ENCODE measurements at regions not wholly inside any gene's neighbourhood (a gene's known extent, or its start where the extent isn't known, plus 50 kb on each side); places are given as distances from the start of the nearest gene placed in this dataset.
"Not testable (repeated sequence)": the region's sequence is repeated elsewhere in the genome, so short reads cannot be mapped to it uniquely, and the experiment has no call there.

DNA sequence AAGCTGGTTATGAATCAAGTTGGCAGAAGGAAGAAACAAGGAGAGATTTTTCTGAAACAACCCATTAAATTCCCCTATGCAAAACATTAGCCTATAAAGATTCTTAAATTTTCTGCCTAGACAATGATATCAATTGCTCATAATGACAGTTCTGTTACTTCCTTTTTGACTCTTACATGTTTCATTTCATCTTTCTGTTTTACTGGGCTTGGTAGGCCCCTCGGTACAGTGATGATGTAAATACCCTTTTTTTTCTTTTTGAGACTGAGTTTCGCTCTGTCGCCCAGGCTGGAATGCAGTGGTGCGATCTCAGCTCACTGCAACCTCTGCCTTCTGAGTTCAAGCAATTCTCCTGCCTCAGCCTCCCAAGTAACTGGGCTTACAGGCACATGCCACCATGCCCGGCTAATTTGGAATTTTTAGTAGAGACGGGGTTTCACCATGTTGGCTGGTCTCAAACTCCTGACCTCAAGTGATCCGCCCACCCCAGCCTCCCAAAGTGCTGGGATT is 83.4 kb upstream of the C7orf33 start:
- FAIRE-seq; DNase-seq (ENCODE audit: low spot score in 2 of 2): not testable (repeated sequence)

DNA sequence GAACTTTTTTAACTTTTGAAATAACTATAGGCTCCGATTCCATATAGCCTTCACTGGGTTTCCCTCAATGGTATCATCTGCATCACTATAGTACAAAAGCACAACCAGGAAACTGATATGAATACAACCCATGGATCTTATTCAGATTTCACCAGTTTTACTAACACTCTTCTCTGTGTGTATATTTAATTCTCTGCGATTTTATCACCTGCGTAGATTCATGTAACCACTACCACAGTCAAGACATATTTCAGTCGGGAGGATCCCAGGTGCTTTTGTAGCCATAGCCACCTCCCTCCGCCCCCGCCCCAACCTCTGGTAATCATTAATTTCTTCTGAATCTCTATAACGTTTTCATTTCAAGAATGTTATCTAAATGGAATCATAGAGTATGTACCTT is 82.8 kb upstream of the C7orf33 start:
- FAIRE-seq (no peak), DNase-seq (ENCODE audit: low spot score in 2 of 2) (no peak)

DNA sequence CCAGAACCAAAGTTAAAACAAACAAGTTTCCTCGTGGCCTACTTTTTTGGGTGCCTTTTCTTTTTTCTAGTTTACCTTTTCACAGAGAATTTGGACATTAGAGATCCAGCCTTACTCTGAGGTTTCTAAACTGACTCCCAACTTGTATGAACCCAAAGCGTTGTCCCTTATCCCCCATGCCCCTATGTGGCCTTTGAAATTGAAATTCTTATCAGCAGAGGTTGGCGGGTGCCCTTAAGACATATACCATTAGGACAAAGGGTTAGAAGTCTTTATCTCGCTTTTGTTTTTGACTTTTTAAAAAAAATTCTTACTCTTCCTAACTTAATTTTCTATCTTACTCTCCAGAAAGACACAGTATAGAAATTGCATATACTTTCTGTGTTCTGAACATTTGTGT is 76.3 kb upstream of the C7orf33 start:
- DNase-seq (ENCODE audit: low spot score in 2 of 2) (no peak), FAIRE-seq (no peak)

DNA sequence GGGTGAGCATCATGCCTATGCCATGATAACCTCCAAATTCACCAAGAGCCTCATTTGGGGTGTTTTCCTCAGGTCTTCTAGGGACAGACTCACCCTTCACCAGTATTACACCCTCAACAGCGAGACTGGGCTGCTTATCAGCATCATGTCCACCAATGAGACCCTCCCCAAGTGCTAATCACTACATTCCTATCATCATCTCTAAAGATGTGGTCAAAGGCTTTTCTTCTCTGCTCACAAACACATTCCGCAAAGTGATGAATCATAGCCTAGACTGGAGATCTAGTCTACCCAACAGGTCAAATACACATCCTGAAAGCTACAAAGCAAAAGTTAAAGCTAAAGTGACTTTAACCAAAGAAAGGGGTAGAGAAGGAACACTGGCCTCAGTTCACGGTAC is 75.3 kb upstream of the C7orf33 start:
- FAIRE-seq (no peak), DNase-seq (ENCODE audit: low spot score in 2 of 2) (no peak)

DNA sequence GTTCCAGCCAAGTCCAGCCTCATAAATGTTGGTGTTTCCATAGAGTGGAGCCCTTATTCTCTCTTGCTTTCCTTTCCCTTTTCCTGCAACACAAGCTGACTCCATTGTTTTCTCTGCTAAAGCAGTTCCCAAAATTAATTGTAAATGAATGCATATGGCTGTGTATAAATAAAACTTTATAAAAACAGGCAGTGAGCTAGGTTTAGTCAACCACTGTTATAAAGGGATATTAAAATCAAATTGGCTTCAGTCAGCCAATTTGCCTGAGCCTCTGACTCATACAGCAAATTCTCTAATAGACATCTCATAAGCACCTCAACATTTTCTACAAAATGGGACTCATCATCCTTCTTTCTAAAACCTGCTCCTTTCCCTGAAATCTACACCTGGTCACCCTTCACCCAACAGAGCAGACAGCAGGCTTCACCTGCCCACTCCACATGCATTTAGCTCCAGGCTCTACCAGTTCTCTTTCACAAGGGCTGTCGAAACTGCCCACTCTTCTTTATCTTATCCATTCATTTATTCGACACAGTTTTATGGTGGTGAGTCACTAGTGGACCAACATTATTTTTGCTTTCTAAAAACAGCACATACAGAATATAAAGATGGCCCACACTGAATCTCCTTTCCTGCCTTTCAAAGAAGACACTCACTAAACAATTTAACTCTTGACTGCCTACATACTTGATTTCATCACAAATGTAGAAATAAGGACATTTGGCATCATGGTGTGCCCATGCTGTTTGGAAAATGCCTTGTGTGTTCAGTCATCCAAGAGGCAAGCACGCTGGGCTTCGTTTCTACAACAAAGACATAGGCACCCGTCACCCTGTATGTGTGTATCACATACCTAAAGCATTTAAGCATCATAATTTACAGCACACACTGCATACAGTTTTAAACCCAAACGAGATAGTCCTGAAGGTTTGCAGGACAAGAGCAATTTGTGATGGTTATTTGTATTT is 74.6 kb upstream of the C7orf33 start:
- DNase-seq (ENCODE audit: low spot score in 2 of 2): no peak
- FAIRE-seq: no peak

DNA sequence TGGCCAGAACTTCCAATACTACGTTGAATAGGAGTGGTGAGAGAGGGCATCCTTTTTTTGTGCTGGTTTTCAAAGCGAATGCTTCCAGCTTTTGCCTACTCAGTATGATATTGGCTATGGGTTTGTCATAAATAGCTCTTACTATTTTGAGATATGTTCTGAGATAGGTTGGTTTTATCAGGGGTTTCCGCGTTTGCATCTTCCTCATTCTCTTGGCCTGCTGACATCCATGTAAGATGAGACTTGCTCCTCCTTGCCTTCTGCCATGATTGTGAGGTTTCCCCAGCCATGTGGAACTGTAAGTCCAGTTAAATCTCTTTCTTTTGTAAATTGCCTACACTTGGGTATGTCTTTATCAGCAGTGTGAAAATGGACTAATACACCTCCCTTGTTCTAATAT is 71.2 kb upstream of the C7orf33 start:
- not testable (repeated sequence) for FAIRE-seq; DNase-seq (ENCODE audit: low spot score in 2 of 2)

DNA sequence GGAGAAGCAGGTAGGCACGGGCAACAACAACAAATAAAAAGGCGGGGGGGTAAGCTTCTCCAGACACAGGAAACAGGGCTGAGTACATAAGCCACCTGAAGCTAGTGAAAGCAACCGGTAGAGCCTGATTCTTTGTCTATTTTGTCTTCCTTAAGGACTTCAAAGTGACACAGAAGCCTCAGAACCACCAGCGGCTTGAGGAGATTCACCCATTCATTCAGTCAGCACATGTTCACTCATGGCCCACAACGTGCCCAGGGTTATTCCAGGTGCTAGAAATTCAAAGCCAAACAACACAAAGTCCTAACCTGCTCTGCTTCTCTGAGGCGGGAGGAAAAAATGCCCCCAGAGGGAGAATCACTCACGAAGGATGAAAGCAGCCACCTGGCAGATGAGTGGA is 69.3 kb upstream of the C7orf33 start:
- DNase-seq (ENCODE audit: low spot score in 2 of 2) (no peak), FAIRE-seq (no peak)

DNA sequence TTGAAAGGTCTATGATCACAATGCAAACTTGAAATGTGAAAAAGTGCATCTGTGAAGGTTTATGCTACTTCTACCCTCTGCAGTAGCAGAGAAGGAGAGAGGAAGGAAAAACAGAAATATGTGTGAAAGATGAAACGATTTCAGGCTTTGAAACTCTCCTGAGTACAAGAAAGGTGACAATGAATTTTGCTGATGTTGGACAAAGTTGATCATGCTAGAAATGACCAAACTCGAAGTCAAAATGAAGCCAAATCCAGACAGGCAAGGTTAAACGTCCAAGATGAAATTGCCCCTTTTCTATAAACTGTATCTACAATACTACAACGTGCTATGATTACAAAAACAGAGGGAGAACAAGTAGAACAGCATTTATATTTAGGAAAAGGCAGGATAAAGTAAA is 67.0 kb upstream of the C7orf33 start:
- FAIRE-seq (no peak), DNase-seq (ENCODE audit: low spot score in 2 of 2) (no peak)

DNA sequence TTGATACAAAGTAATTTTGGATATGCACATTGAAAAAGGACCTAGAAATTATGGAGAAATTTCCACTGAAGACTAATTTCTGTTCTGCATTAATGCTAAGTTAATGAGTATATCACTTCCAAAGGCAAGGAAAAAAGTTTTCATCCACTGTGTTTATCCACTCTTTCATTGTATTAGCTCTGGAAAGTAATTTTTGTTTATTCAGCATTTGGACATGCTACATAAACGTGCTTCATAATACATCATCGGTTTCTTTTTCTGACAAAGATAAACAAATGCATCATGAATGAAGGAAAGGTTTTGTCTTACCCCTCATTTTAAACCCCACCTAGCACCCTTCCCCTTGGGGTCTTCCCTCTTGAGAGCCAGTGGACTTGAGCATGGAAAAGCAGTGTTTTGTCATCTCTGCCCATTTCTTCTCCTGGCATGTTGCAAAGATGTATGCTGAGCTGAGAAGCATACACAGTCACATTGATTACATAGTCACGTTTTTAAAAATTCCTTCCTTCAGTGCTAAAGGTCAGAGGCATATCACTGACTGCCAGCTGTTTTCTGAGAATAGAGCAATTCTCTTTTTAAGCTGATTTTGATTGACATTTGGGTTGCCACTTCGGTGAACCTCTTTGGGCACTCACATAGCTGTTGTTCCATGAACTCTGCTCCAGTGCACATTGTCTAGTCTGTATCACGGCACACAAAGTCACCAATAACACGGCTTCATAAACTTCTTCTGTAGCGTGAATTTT is 65.9 kb upstream of the C7orf33 start:
- no peak for DNase-seq (ENCODE audit: low spot score in 2 of 2)
- FAIRE-seq: no peak

DNA sequence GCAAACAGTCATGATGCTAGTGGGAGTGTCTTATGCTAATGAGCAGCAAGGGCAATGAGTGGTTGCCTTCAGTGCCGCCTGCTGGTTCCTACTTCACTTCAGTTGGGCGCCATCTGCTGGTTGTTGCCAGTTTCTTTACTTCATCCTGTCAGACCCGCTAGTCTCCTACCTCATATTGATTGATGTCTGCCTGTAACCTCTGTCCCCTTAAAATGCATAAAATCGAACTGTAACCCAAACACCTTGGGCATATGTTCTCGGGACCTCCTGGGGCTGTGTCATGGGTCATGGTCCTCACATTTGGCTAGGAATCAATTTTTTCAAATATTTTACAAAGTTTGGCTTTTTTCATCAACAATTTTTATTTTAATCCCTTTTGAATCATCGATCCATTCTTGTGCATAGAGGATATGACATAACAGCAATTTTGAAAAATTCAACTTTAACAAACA is 62.8 kb upstream of the C7orf33 start:
- FAIRE-seq (no peak), DNase-seq (ENCODE audit: low spot score in 2 of 2) (peak in 1 of 2 donors; percentile 21)

DNA sequence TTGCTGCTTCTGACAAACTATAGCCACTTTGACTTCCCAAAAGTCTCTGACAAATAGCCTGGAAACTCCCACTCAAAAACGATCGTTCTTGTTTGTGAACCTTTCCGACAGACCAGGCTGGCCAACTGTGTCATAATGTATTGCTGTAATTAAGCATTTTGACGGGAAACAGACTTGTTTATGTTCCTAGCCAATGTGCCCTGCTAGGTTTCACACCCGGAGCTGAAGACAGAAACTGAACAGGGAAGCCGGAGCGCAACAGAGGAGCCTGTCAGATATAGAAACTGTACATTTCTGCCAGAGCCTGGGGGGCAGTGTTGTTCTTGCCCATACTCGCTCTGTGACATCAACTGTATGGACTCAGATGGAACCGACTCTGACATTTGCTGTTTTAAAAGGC is 55.3 kb upstream of the C7orf33 start:
- FAIRE-seq: no peak
- peak in 1 of 2 donors; percentile 11 for DNase-seq (ENCODE audit: low spot score in 2 of 2)

DNA sequence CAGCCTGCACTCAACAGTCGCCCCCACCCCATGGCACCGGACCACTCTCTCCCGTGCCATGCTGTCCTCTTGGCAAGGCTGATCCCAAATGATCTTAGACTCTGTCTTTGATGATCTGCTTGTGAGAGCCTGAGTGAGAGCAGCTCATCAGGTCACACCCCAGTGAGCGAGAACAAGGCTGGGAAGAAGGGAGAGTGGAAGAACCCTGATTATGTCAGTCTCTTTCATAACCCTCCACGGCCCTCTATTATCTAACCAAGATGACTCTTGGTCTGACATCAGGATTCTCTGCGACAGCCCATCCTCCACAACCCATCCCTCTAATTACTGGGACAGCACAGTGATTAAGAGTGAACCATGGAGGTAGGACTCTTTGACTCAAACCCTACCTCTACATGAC is 53.1 kb upstream of the C7orf33 start:
- DNase-seq (ENCODE audit: low spot score in 2 of 2) (no peak), FAIRE-seq (no peak)

DNA sequence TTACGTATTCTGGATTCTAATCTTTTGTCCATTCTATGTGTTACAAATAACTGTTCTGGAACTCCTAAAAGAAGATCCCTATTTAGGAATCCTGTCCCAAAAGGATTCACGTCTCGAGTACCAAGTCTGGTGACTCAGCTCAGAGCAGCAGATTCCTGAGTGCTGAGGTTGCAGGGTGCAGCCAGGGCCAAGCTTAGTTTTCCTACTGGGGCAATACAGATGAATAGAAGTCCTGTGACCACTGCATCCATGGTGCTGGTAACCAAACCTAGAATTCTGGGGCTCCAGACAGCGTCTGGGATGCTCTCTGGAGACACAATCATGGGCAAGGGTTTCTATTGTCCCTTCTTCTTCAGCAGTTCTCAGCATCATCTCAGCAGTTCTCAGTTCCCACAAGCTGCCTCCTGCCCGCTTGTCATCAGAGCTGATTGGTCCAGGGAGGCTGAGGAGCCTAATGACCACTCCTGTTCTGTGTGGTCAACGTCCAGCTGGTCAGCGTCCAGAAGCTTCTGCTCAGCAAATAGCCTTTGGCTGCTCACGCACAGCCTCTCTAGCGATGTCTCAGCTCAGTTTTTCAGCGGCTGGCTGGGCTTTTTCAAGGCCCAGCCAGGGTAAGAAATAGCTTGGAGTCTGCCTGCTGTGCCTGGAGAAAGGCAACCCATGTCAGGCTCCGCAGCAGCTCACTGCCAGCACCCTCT is 50.4 kb upstream of the C7orf33 start:
- FAIRE-seq (no peak), DNase-seq (ENCODE audit: low spot score in 2 of 2) (peak in 1 of 2 donors; percentile 13)

All from frontal cortex (tissue), 3 donors.